Activated T-helper 1 cell treated with Interleukin-2 at 50 U/mL for 16 hours (primary cell): ENCODE measurements at regions not wholly inside any gene's neighbourhood (a gene's known extent, or its start where the extent isn't known, plus 50 kb on each side); places are given as distances from the start of the nearest gene placed in this dataset.

Experiments
- DNase-seq: peaks from one replicate; pipeline ENCODE4 v3.0.0-alpha.2; 2020; ENCODE audit warnings: low read depth

DNA sequence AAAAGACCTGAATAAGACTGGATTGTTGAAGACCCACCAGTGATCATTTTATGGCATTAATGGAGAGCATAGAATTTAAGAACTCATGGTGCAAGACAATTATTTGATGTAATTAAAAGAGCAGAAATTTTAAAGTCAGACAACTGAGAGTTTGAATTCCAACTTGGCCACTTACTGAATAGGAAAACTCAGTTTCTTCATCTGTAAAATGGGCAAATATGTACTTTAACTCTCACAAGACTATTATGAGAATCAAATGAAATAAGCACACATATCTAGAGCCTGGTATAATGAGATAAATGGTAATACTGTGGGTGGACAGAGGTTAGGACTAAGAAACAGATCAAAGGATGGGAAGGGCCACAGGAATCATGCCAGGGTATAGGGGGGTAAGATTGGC, 88.0 kb downstream of the SOX9 start:
- no peak for DNase-seq

DNA sequence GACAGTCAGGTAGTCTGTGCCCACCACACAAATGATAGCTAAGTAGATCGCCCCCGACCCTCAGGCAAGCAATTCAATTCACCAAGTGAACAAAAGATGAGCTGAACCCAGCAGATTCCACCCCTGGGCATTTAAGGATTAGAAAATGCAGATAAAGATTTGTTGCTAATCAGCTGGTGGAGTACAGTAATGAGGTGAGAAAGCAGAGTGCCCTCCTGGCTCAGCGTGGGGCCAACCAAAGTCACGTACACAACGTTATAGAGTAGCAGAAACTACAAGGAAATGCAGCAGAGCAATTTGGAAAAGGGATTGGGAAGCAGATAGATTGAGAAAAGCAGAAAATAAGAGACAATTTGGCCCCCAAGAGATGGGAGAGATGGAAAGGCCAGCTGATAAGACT, 91.2 kb downstream of the SOX9 start:
- no peak for DNase-seq

DNA sequence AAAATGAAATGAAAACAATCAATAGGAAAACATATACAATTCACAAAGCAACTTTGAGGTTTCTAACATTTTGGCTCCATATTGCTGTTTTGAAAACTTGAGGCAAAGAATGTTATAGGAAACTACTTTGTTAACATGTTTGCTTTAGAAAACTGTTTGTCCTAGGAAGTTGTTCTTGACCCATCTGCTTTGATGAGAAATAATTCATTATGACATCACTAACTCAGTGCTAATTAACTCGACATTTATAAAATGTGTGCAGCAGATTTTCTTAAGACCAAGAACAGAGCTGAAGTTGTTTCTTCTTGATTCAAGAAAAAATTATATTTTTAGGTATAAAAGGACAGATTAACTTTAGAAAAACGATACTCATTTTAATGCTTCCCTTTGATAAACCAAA, 94.7 kb downstream of the SOX9 start:
- DNase-seq, result no peak

DNA sequence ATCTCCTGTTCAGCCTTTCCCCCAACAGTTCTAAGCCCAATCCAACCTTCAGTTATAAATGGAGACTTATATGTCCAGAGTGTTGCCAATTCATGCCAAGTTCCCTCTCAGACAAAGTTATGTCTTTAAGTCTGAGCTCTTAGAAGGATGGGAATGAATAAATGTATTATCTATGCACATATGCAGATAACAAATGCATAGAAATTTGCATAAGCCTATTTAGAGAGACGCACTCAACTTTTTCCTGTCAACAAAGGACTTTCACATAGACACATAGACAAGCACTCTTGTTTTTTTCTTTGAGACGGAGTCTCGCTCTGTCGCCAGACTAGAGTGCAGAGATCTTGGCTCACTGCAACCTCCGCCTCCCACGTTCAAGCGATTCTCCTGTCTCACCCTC, 95.1 kb downstream of the SOX9 start:
- DNase-seq, result no peak

DNA sequence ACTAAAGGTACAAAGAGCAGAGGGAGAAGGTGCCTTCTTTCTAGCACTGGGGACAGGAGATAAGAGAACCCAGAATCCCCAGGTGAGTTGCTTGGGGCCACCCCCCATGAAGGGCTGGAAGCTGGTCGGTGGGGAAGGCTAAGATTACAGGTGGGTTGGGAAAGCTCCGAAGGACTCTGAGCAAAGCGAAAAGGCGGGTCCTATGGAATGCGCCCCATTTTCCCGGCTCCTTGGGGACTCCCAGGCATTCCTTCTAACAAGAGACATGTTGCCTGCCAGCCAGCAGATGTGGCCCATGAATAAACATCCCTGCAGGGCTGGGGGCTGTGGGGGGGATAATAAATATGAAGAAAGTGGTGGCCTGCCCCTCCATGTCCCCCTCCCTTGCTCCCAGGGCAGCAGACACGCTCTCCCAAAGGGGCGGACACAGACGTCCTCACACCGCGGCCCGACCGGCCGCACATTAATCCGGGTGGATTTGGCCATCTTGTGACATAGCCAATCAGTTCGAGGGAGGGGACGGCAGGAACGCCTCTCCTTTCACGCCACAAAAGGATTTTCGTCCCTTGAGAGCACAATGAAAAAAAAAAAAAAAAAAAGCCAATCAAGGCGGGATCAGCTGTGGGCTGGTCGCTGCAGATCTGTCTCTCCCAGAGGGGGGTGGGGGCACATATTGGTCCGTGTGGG, 98.5 kb downstream of the SOX9 start:
- no peak for DNase-seq

DNA sequence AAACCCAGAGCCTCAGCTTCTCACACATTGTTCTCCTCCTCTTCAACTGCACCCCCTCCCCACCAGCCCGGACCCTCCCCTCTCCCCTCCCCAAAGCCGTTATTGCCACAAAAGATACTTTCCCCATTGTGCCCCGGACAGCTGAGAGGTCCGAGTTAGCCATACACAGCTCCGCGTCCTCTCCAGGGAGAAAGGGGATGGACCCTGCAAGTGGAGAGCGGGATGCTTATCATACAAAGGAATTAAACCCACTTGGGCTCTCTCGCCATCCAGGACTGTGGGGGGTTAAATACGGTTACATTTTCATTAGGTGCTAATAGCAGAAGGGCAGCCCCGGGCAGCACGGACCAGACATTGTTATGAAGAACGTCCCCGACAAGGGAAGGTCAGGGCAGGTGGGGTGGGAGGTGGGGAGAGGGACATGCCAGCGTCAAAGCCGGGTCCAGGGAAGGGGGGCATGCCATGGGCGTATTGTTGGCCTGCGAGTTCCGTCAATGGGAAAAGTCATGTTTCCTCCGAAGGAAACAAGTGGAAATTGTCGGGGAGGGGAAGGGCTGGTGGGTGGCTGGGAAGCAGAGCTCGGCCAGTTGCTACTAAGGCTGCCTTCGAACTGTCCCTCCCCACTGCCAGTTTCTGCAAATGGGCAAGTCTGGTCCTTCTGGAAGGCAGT, 99.1 kb downstream of the SOX9 start:
- DNase-seq, result no peak

DNA sequence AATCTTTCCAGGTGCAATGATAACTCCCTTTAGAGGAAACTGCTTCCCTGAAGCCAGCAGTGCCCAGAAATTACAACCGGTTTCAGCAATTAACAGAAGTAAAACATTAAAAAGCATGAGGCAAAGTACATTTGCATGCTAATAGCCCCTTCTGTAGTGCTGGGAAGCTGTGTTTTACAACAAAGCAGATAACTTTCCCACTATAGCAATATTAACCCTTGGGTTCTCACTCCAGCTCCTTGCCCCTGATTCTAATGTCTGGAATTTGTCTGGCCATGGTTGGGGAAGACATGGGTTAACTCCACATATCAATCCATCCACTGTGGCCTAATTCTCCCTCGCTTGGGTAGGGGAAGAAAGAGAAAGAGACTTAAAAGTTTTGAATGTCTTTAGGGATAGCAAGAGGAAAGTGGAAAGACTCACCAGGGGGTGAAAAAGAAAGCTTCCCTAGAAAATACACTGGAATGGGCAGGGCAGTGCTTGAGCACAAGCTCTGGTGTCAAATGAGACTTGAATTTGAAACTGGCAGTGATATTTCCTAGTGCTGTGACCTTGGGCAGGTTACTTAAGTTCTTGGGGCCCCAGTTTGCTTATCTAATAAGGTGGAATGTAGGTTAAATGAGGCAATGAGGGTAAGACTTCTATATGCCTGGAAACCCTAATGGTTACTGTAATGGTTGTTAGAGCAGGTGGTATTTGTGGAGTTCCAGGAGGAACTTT, 102.0 kb downstream of the SOX9 start:
- DNase-seq, result no peak

DNA sequence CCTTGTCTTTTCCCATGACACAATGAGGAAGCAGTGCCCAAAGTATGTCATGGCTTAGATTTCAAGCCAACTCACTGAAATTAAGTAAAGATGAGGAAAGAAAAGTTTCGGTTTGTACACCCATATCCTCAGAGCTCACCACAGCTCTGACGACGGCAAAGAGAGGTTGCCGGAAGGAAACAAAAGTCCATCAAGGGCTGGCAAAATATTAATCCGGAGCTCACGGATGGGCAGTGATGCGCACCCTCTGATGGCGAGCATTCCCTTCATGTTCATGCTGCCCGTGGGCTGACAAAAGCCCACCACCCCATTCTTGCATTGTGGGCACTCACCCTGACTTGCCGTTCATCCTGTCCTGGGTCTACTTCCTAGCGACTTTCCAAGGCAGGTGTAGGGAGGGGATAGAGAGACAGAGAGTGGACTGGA, 103.1 kb downstream of the SOX9 start:
- DNase-seq, result no peak

DNA sequence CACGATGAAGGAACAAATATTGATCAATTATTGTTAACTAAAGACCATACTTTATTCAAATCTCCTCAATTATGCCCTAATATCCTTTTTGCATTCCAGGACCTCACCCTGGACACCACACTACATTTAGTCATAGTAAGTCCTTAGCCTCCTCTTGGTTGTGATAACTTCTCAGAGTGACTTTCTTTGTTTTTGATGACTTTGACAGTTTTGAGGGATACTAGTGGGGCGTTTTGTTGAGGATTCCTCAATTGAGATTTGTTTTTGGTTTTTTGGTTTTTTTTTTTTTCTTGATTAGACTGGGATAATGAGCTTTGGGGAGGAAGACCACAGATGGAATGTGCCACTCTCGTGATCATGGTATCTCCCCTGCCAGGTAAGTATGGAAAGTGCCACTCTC, 105.5 kb downstream of the SOX9 start:
- no peak for DNase-seq

DNA sequence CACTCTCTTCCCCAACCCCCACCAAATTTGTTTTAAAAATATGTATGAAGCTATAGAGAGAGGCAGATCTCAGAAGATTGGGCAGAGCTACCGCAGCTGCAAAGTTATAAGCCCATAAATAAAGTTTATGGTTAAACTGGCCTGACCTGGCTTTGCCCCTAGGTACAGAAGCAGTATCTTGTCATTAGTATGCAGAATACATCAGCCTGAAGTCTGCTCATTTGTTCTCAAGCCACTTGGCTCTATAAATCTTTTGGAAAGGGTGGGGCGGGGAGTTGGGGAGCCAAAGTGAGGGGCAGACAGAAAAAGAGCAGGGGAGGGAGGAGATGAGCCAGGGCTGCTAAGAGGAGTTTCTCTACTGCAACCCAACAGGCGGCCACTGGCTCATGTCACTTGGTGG, 113.2 kb downstream of the SOX9 start:
- no peak for DNase-seq

DNA sequence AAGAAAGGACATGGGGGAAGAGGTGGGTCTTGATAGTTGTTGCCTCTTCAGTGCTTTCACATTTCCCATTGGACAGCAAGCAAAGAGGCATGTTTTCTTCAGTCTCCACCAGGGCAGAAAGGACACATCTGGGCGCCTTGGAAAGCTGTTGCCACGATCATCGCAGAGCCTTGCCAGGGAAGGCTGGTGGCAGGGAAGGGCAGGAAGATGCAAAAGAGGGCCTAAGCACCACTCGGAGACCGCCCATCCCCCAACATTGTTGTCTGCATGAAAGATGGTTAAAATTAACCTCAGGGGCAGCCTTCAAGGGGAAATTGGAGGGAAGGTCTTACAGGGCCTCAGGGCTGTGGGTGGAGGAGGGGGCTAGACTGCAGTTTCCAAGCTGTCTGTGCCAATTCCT, 114.2 kb downstream of the SOX9 start:
- no peak for DNase-seq

DNA sequence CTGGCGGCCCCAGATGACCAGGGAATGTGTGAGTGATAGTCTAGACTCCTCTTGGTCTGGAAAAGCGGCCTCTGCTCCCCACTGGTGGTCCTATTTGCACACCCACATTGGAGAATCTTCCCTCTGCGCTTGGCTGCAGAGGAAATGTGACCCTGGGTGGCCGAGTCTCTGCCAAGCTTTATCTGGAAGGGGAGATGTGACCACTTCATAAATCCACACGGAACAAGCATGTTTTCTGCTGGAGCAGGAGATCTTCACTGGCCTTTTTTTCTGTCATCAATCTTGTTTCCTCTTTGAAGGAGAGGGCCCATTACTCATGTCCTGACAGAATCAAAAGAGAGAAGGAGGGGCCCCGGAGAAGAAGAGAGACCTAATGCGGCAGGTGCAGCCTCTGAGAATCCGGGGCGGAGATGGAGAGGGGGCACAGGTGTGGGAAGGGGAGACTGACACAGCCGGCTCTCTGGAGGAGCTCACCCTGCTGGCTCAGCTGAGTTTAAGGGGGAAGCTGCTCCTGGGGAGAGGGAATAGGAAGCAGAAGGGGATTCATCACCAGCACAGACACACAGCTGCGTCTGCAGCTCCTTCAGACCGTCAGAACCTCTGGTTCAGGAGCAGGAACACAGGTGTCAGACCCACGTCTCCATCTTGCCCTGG, 116.3 kb downstream of the SOX9 start:
- no peak for DNase-seq

DNA sequence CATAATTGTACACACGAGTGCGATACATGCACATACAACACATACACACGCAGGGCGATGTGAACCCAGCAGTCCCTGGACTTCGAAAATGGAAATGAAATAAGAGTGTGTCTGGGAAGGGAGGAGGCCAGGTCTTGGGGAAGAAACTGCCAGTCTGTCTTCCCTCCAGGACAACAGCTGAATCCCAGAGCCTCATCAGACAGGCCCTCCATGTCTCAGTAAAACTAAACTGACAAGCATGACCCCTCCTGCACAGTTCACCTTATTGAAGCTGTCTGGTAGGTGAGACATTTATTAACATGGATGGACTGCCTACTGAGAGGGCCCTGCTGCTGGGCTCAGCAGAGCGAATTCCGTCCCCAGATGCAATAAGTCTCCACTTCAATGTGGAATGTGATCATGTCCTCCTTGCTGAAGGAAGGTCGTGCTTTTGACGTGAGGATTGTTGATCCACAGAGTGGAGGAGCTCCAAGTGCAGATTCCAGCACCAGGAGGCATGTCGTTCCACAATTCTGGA, 117.4 kb downstream of the SOX9 start:
- DNase-seq, result no peak

DNA sequence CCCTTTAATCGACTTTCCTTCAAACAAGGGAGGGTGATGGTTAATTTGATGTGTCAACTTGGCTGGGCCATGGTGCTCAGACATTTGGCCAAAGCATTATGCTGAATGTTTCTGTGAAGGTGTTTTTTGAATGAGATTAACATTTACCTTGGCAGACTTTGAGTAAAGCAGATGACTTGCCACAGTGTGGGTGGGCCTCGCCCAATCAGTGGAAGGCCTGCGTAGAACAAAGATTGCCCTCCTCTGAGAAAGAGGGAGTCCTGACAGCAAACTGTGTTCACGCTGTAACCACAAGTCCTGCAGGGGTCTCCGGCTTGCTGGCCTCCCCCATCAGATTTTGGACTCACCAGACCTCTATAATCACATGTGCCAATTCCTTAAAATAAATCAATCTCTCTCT, 118.7 kb downstream of the SOX9 start:
- DNase-seq, result no peak

DNA sequence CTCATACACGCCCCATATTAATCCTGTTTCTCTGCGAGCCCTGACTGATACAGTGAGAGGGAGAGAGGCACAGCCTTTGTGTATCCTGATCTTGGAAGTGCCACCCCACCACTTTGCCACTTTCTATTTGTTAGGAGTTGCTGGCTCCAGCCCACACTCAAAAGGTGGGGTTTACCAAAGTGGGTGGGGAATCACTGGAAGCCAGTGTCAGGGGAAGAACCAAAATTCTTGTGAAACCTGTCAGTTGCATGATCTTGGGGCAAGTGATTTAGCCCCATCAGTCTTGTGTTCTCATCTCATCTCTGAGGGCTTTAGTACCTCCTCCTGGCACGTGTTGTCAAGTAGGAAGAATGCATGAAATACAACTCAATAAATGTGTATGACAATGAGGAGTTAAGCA, 119.5 kb downstream of the SOX9 start:
- DNase-seq, result no peak

DNA sequence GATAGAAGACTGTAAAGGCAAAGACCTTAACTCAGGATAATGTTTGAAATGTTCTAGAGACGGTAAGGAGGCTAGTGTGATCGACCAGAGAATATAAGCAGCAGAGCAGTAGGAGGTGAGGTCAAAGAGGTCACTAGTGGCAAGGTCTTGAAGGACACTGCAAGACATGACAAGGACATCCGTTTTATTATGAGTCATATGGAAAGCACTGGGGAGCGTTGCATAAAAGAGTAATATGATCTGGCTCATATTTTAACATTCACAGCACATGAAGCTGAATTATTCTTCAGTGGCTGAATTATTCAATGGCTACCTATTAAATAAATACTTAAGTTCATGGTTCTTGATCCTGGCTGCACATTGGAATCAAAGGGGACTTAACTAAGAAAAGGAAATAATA, 123.7 kb downstream of the SOX9 start:
- DNase-seq, result no peak

DNA sequence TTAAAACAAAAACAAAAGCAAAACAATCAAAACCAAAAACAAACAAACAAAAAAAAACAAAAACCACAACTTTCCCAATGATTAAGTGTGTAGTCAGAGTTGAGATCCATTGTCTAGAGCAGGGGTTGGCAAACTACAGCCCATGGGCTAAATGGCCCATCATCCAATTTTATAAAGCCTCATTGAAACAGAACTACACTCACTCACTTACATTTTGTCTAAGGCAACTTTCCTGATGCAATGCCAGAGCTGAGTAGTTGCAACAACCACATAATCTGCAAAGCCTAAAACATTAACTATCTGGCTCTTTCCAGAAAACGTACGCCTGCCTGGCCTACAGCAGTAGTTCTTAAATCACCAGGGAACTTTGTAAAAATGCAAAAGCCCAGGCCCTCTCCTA, 124.1 kb downstream of the SOX9 start:
- DNase-seq, result no peak

DNA sequence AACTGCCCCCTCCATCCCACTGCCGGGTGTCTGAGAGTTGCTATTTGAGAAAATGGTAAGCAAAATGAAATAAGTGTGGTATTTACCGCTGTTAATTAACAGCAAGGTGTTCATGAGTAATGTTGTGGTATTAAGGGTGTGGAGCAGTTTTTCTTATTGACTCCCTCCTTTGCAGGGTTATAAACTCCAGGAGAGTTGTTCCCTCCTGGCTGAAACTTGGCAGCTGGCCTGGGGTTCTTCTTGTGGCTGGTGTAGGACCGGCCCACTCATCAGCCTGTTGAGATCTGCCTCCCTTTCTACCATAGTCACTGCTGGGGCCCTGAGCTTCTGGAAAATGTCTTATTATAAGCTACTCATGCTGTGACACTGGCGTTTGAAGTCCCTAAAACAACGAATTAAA, 128.6 kb downstream of the SOX9 start:
- no peak for DNase-seq

DNA sequence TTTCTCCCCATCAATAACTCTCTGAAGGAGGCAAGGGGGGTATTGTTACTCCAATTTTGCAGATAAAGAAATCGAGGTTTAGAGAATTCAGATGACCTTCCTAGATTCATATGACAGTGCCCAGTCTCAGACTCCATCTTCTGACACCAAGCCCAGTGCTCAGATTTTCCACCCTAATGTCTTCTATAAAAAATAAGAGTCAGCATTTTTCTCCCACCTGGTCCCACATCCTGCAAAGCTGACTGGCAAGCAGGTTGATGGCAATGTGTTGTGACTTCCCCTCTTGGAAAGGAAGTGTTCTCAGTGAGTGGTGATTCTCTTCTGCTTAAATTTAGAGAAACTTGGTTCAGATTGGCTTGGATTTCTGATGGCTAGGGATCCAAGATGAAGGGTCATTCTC, 129.4 kb downstream of the SOX9 start:
- no peak for DNase-seq

DNA sequence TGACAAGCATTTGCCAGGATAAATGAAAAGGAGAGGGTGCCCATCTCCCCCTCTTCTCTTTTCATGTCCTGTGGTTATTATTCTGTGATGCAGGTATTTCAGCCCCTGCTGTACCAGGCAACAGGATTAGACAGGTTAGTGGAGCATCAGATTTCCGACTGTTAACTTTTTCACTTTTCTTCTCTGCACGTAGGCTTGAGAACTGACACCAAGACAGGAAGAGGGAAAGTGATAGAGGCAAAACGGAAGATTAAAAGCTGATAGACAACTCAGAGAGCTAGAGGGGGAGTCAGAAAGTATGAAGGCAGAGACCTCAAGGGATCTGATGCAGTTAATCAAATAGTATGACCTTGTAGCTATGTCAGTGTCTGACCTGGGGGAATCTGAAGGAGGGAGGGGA, 132.8 kb downstream of the SOX9 start:
- DNase-seq, result no peak

DNA sequence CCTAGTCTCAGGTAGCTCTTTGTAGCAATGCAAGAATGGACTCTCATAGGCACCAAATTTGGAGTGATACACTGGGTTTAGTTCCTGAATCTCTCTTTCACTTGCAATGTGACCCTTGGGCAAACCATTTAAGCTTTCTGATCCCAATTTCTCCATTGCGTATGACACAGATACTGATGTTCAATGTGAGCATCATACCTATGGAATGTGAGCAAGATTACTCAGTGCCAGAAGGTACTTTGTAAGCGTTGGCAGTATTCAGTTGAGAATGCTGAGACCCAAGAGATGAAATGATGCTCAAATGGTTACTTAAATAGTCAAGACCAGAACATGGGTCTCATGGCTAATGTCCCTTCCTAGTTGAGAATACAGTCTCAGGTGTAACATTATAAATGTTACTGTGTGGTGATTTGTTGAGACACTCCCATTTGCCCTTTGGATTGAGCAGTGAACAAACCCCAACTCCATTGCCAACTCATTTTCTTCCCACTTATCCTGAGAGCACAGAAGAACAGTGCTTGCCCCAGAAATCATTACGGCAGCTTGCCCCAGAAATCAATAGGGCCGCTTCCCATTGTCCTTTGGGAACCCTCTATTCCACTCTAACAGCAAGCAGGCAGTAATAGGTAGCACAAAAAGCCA, 134.1 kb downstream of the SOX9 start:
- DNase-seq, result no peak

DNA sequence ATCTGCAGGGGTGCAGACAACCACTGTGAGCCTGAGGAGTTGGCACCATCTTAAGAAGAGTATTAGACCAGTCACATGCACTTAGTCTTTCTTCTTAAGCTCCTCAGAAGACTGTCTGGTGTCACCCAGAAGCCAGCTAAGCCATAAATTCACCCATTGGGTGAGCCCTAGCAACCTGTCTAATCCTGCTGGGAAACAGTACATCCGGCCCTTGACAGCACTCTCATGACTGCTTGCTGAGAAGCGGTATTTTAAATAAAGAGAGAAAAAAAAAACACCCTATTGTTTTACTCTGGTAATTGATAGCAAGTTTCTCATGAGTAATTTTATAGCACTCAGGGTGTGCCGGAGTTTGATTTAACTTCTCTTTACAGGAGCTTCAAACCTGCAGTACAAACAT, 134.7 kb downstream of the SOX9 start:
- DNase-seq, result no peak
